K562 (cell line): ENCODE measurements at regions not wholly inside any gene's neighbourhood (a gene's known extent, or its start where the extent isn't known, plus 50 kb on each side); places are given as distances from the start of the nearest gene placed in this dataset.

Experiments
- ARHGAP35 ChIP-seq: fragments of 450-650 bp; IDR thresholded peaks from 2 replicates; pipeline ENCODE4 v1.6.1; 2018; ENCODE audit not compliant: partially characterized antibody
- BHLHE40 ChIP-seq: IDR thresholded peaks from 2 replicates; pipeline ENCODE4 v1.6.1; 2011; ENCODE audit warnings: low read length, improper control_type of control experiment
- CC2D1A ChIP-seq: fragments of 450-650 bp; IDR thresholded peaks from 2 replicates; pipeline ENCODE4 v1.6.1; 2017; ENCODE audit warnings: mild to moderate bottlenecking
- CREB3L1 ChIP-seq: fragments of 450-650 bp; IDR thresholded peaks from 2 replicates; pipeline ENCODE4 v1.6.1; 2014; ENCODE audit warnings: low read depth, mild to moderate bottlenecking, moderate library complexity, borderline replicate concordance
- CTBP1 ChIP-seq: fragments of 450-650 bp; IDR thresholded peaks from 2 replicates; pipeline ENCODE4 v1.6.1; 2016; ENCODE audit warnings: borderline replicate concordance
- FOSL1 ChIP-seq: fragments of 200-800 bp; sonication (Bioruptor generic); conservative IDR thresholded peaks from 2 replicates; pipeline ENCODE4 v1.6.1; 2016; ENCODE audit warnings: missing genetic modification characterization, missing compliant biosample characterization
- FOXK2 ChIP-seq, 2 experiments: fragments of 450-650 bp; IDR thresholded peaks in 1 of 2; conservative IDR thresholded peaks in 1 of 2; 2 replicates each; pipeline ENCODE4 v1.6.1; 2016; ENCODE audit warnings: low read depth in 2 of 2, mild to moderate bottlenecking in 1 of 2
- HES1 ChIP-seq: fragments of 450-650 bp; IDR thresholded peaks from 2 replicates; pipeline ENCODE4 v1.6.1; 2016; ENCODE audit warnings: low read depth, mild to moderate bottlenecking, moderate library complexity
- MAZ ChIP-seq, 2 experiments: fragments of 450-650 bp in 1 of 2; sonication (generic) in 1 of 2; formaldehyde crosslinking; IDR thresholded peaks in 1 of 2; conservative IDR thresholded peaks in 1 of 2; 2 replicates each; pipeline versions ENCODE4 v1.4.0 to v1.5.0; 2020; ENCODE audit warnings: mild to moderate bottlenecking in 1 of 2, missing genetic modification reagents in 1 of 2
- MBD1 ChIP-seq: fragments of 250-450 bp; sonication (Bioruptor Pico); IDR thresholded peaks from 2 replicates; pipeline ENCODE4 v1.8.0; 2022; ENCODE audit warnings: inconsistent platforms
- MTA2 ChIP-seq: fragments of 450-650 bp; IDR thresholded peaks from 2 replicates; pipeline ENCODE4 v1.6.1; 2016; ENCODE audit warnings: low read depth
- MTA3 ChIP-seq: fragments of 450-650 bp; formaldehyde crosslinking; IDR thresholded peaks from 2 replicates; pipeline ENCODE4 v1.6.1; 2017; ENCODE audit warnings: mild to moderate bottlenecking, borderline replicate concordance
- MXI1 ChIP-seq: IDR thresholded peaks from 2 replicates; pipeline ENCODE4 v1.6.1; 2011; ENCODE audit warnings: low read depth, mild to moderate bottlenecking, improper control_type of control experiment, low read length
- MYC ChIP-seq, 2 experiments: fragments of 250-450 bp in 1 of 2; sonication (Bioruptor Pico) in 1 of 2; IDR thresholded peaks; 2 replicates each; pipeline versions ENCODE4 v1.5.1 to v1.6.1; 2012 to 2021; ENCODE audit warnings: low read depth in 2 of 2, borderline replicate concordance in 1 of 2, improper control_type of control experiment in 1 of 2, low read length in 1 of 2, mild to moderate bottlenecking in 1 of 2, moderate library complexity in 1 of 2
- NCOR1 ChIP-seq: fragments of 450-650 bp; IDR thresholded peaks from 2 replicates; pipeline ENCODE4 v1.6.1; 2016; ENCODE audit warnings: mild to moderate bottlenecking, moderate library complexity
- NONO ChIP-seq, 2 experiments: fragments of 200-400 bp in 1 of 2; fragments of 450-650 bp in 1 of 2; formaldehyde crosslinking in 1 of 2; IDR thresholded peaks; 2 replicates each; pipeline ENCODE4 v1.6.1; 2017; ENCODE audit warnings: low read depth in 2 of 2, mild to moderate bottlenecking in 2 of 2, moderate library complexity in 2 of 2, low read length in 1 of 2
- RBBP5 ChIP-seq: fragments of 200-600 bp; sonication (generic); IDR thresholded peaks from 2 replicates; pipeline ENCODE4 v1.6.1; 2012; ENCODE audit warnings: borderline replicate concordance, mild to moderate bottlenecking, low read length, control low read depth, inconsistent platforms; ENCODE audit not compliant: insufficient read depth, poor library complexity, severe bottlenecking
- SMARCB1 ChIP-seq: IDR thresholded peaks from 2 replicates; pipeline ENCODE4 v1.6.1; 2011; ENCODE audit warnings: improper control_type of control experiment, low read depth; ENCODE audit not compliant: insufficient read length
- TRIM24 ChIP-seq, 2 experiments: fragments of 450-650 bp; IDR thresholded peaks; 2 replicates each; pipeline ENCODE4 v1.6.1; 2016
- U2AF2 ChIP-seq: fragments of 200-400 bp; formaldehyde crosslinking; optimal IDR thresholded peaks from 2 replicates; pipeline ENCODE3; 2017; ENCODE audit warnings: low read depth, mild to moderate bottlenecking, low read length
- ZNF12 ChIP-seq: sonication (generic); formaldehyde crosslinking; IDR thresholded peaks from 2 replicates; pipeline ENCODE4 v1.4.0; 2020; ENCODE audit warnings: mild to moderate bottlenecking, missing genetic modification reagents
- ZNF282 ChIP-seq: sonication (generic); formaldehyde crosslinking; IDR thresholded peaks from 2 replicates; pipeline ENCODE4 v1.8.1; 2023; ENCODE audit warnings: missing genetic modification reagents
- ZNF384 ChIP-seq: IDR thresholded peaks from 2 replicates; pipeline ENCODE4 v1.6.1; 2012; ENCODE audit warnings: low read depth, low read length, improper control_type of control experiment
- ZNF75A ChIP-seq: fragments of 450-650 bp; formaldehyde crosslinking; IDR thresholded peaks from 2 replicates; pipeline ENCODE4 v1.4.0; 2020; ENCODE audit warnings: mild to moderate bottlenecking
- ZNF77 ChIP-seq: fragments of 250-450 bp; sonication (Bioruptor Pico); IDR thresholded peaks from 2 replicates; pipeline ENCODE4 v1.5.0; 2020

- TF ChIP-seq NONO (IDR thresholded peaks at IDR 0.05; ENCODE audit: low read depth in 2 of 2, low read length in 1 of 2) (peak in 1 of 2 experiments; percentile 51; a peak in 1 of 4 replicates), MTA2 (peak; percentile 93), ZNF12 (no peak), CTBP1 (peak; percentile 64; the same call in 1 of the 2 replicates), SMARCB1 (no peak), BHLHE40 (peak; percentile 86), MAZ (CRISPR knock-in tag; conservative IDR thresholded peaks at IDR 0.05 in 1 of 2, IDR thresholded peaks at IDR 0.05 in 1 of 2) (peak in 1 of 2 experiments; percentile 60; a peak in 2 of 4 replicates), ZNF75A (CRISPR knock-in tag) (no peak), ZNF384 (no peak), FOSL1 (tag) (peak; percentile 31; the same call in 1 of the 2 replicates), CC2D1A (peak; percentile 88; the same call in 1 of the 2 replicates), CREB3L1 (no peak), MBD1 (no peak), ARHGAP35 (no peak), ZNF77 (CRISPR knock-in tag) (no peak), MXI1 (peak; percentile 25; the same call in 1 of the 2 replicates), U2AF2 (no peak), TRIM24 (IDR thresholded peaks at IDR 0.05) (peak; percentile 79 to 86), MYC (IDR thresholded peaks at IDR 0.05; ENCODE audit: low read depth, low read length) (peak; percentile 62), MYC (CRISPR knock-in tag; IDR thresholded peaks at IDR 0.05; ENCODE audit: borderline replicate concordance, low read depth) (no peak), ZNF282 (CRISPR knock-in tag) (no peak), MTA3 (peak; percentile 55), HES1 (peak; percentile 97), NCOR1 (peak; percentile 93), FOXK2 (conservative IDR thresholded peaks at IDR 0.05 in 1 of 2, IDR thresholded peaks at IDR 0.05 in 1 of 2; ENCODE audit: low read depth in 2 of 2) (no peak), RBBP5 (peak; percentile 78)
Measured at GRCh38 chr11:69905611-69906452, 86.6 kb upstream of the FGF3 start (continued).
